ENCODE measurements at regions not wholly inside any gene's neighbourhood (a gene's known extent, or its start where the extent isn't known, plus 50 kb on each side); places are given as distances from the start of the nearest gene placed in this dataset.

DNA sequence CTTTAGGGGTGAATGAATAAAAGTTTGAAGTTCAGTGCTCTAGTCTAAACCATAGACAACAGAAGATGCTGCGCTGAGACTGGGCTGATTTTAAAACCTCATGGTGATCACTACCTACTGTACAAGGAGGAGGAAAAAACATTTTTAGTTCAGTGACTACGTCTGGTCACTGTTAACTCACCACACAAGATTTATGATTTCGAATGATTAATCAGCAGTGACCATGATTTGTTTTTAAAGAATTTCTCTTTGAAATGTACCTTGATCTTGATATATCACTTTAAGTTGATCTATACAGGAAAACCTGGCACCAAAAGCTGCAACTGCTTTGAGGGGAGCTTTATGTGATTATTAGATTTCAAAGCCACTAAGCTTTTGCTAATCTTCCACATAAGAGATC, 286.3 kb downstream of the PDGFC start:
- H3K9me3 ChIP-seq (ENCODE audit: control insufficient read depth in 2 of 2, low read length in 2 of 2), result no peaks in the 10 kb centered on the region
- no peak overlapping the region for H3K27ac Mint-ChIP-seq
- peaks cover 0 to 14% (median 2%) of the 10 kb centered on the region in 7 donors for H3K9me3 Mint-ChIP-seq
- ATAC-seq (ENCODE audit: low read depth in 2 of 2), result no peak
- no peak overlapping the region for H3K27ac ChIP-seq (ENCODE audit: insufficient read depth, low read length, poor library complexity, severe bottlenecking)
- no peaks in the 10 kb centered on the region for H3K4me1 Mint-ChIP-seq
- H3K36me3 Mint-ChIP-seq, result no peaks in the 10 kb centered on the region
- no peaks in the 10 kb centered on the region for H3K27me3 ChIP-seq (ENCODE audit: control insufficient read depth, insufficient read depth, low read length)
- H3K4me3 Mint-ChIP-seq, result no peak overlapping the region
- no peaks in the 10 kb centered on the region for H3K36me3 ChIP-seq (ENCODE audit: control insufficient read depth, insufficient read depth, low read length)
- no peaks in the 10 kb centered on the region for H3K4me1 ChIP-seq (ENCODE audit: control insufficient read depth, insufficient read depth, low read length, poor library complexity, severe bottlenecking)
- H3K4me3 ChIP-seq (ENCODE audit: low read depth, low read length), result no peak overlapping the region
- DNase-seq, result no peak
- no peaks in the 10 kb centered on the region for H3K27me3 Mint-ChIP-seq

DNA sequence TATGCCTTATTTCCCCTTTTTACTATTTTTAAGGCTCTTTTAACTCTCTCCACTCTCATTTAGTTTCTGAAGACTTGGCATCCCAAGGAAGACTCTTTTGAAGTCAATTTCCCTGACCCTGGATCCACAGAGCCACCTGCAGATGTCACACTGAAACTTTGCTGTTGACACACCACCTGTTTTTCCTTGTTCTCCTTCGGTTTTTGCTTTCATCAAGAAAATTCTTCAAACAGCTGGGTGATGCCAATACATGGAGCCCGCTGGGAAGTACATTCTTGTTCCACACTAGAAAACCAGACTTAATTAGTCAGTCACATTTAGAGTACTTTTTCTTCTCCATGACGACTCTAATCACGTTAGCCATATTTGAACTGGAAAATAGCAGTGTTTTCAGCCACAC, 293.9 kb downstream of the PDGFC start:
- H3K4me1 Mint-ChIP-seq, result no peaks in the 10 kb centered on the region
- no peak overlapping the region for H3K27ac Mint-ChIP-seq
- H3K4me3 Mint-ChIP-seq, result no peak overlapping the region
- no peak for ATAC-seq (ENCODE audit: low read depth in 2 of 2)
- no peaks in the 10 kb centered on the region for H3K36me3 Mint-ChIP-seq
- Histone ChIP-seq H3K9me3 (ENCODE audit: control insufficient read depth in 2 of 2, low read length in 2 of 2) (no peaks in the 10 kb centered on the region), H3K4me1 (ENCODE audit: control insufficient read depth, insufficient read depth, low read length, poor library complexity, severe bottlenecking) (no peaks in the 10 kb centered on the region), H3K4me3 (ENCODE audit: low read depth, low read length) (no peak overlapping the region), H3K27ac (ENCODE audit: insufficient read depth, low read length, poor library complexity, severe bottlenecking) (no peak overlapping the region), H3K27me3 (ENCODE audit: control insufficient read depth, insufficient read depth, low read length) (no peaks in the 10 kb centered on the region), H3K36me3 (ENCODE audit: control insufficient read depth, insufficient read depth, low read length) (no peaks in the 10 kb centered on the region)
- no peak for DNase-seq
- H3K27me3 Mint-ChIP-seq, result no peaks in the 10 kb centered on the region
- H3K9me3 Mint-ChIP-seq, result peaks cover 0 to 7% (median 4%) of the 10 kb centered on the region in 7 donors

DNA sequence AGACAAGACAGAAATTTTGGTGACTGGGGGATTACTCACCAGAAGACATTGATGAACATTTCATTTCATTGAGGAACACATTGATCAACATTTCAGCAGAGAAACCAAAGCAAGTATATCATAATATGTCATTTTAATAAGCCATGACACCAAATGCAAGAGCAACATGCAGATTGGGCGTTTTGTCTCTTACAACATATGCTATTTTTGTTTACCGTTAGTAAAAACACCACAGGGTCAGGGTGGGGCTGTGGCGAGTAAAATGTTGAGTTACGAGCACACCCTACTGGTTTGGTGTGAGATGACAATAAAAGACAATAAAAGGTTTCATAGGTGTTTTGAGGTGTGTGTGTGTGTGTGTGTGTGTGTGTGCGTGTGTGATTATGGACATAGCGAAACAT, 294.5 kb downstream of the PDGFC start:
- no peak for DNase-seq

DNA sequence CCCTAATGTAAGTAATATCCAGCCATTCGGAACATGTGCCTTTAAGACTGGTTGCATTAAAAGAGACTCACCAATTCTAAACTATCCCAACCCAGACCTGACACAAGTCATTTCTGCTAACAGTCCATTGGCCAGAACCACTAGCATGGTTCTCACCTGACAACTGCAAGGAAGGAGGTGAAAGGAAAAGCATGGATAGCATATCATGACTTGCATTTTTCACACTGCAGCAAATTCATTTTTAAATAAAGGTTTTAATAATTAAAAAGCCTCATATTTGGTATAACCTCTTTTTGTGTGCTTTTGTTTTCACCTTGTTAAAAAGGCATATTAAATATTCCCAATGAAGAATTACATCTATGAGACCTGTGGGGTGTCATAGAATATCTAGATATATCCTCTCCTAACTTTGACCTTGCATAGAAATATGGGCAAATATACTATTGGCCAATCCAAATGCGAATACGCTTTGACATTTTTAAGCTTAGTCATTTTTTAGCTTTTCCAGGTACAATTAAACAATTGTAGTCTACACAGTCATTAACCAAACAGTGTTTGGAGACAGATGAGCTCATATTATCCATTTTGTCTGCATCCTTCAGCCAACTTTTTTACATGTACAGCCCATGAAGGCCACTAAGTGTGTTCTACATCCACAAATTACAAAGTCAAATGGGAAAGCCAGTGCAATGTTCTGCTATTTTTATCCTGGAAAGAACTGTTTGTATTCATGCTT, 295.3 kb downstream of the PDGFC start:
- Mint-ChIP-seq H3K27ac (no peak overlapping the region), H3K4me1 (no peaks in the 10 kb centered on the region), H3K27me3 (no peaks in the 10 kb centered on the region), H3K4me3 (no peak overlapping the region), H3K36me3 (no peaks in the 10 kb centered on the region), H3K9me3 (peaks cover 0 to 5% (median 3%) of the 10 kb centered on the region in 7 donors)
- Histone ChIP-seq H3K4me3 (ENCODE audit: low read depth, low read length) (no peak overlapping the region), H3K4me1 (ENCODE audit: control insufficient read depth, insufficient read depth, low read length, poor library complexity, severe bottlenecking) (no peaks in the 10 kb centered on the region), H3K27ac (ENCODE audit: insufficient read depth, low read length, poor library complexity, severe bottlenecking) (no peak overlapping the region), H3K27me3 (ENCODE audit: control insufficient read depth, insufficient read depth, low read length) (no peaks in the 10 kb centered on the region), H3K9me3 (ENCODE audit: control insufficient read depth in 2 of 2, low read length in 2 of 2) (no peaks in the 10 kb centered on the region), H3K36me3 (ENCODE audit: control insufficient read depth, insufficient read depth, low read length) (no peaks in the 10 kb centered on the region)
- no peak for DNase-seq
- ATAC-seq (ENCODE audit: low read depth in 2 of 2), result no peak

More for the DNA sequence above, 294.5 kb downstream of the PDGFC start:
- Mint-ChIP-seq H3K4me1 (no peaks in the 10 kb centered on the region), H3K27ac (no peak overlapping the region), H3K9me3 (peaks cover 0 to 7% (median 4%) of the 10 kb centered on the region in 7 donors), H3K4me3 (no peak overlapping the region), H3K27me3 (no peaks in the 10 kb centered on the region), H3K36me3 (no peaks in the 10 kb centered on the region)
- Histone ChIP-seq H3K9me3 (ENCODE audit: control insufficient read depth in 2 of 2, low read length in 2 of 2) (no peaks in the 10 kb centered on the region), H3K36me3 (ENCODE audit: control insufficient read depth, insufficient read depth, low read length) (no peaks in the 10 kb centered on the region), H3K4me3 (ENCODE audit: low read depth, low read length) (no peak overlapping the region), H3K27ac (ENCODE audit: insufficient read depth, low read length, poor library complexity, severe bottlenecking) (no peak overlapping the region), H3K4me1 (ENCODE audit: control insufficient read depth, insufficient read depth, low read length, poor library complexity, severe bottlenecking) (no peaks in the 10 kb centered on the region), H3K27me3 (ENCODE audit: control insufficient read depth, insufficient read depth, low read length) (no peaks in the 10 kb centered on the region)
- ATAC-seq (ENCODE audit: low read depth in 2 of 2), result no peak

DNA sequence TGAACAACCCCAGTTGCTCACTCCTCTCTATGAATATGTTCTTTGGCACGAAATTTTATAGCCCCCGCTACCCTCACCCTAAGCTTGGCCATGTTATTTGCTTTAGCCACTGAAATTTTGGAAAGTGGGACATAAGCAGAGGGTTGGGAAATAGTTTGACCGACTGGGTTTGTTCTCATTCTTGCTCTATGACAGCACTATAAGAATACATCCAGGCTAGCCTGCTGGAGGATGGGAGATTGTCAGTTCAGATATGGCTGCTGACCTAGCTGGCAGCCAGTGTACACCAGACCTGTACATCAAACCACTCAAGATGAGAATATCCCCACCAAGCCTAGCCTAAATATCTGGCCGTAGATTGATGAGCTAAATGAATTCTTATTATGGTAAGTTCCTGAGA, 298.1 kb downstream of the PDGFC start:
- H3K4me3 ChIP-seq (ENCODE audit: low read depth, low read length), result no peak overlapping the region
- H3K9me3 ChIP-seq (ENCODE audit: control insufficient read depth in 2 of 2, low read length in 2 of 2), result no peaks in the 10 kb centered on the region
- no peaks in the 10 kb centered on the region for H3K27me3 ChIP-seq (ENCODE audit: control insufficient read depth, insufficient read depth, low read length)
- no peak overlapping the region for H3K27ac Mint-ChIP-seq
- no peaks in the 10 kb centered on the region for H3K36me3 Mint-ChIP-seq
- no peak overlapping the region for H3K4me3 Mint-ChIP-seq
- no peaks in the 10 kb centered on the region for H3K4me1 ChIP-seq (ENCODE audit: control insufficient read depth, insufficient read depth, low read length, poor library complexity, severe bottlenecking)
- ATAC-seq (ENCODE audit: low read depth in 2 of 2), result no peak
- no peak for DNase-seq
- H3K4me1 Mint-ChIP-seq, result no peaks in the 10 kb centered on the region
- no peak overlapping the region for H3K27ac ChIP-seq (ENCODE audit: insufficient read depth, low read length, poor library complexity, severe bottlenecking)
- peaks cover 0 to 8% (median 3%) of the 10 kb centered on the region in 7 donors for H3K9me3 Mint-ChIP-seq
- H3K27me3 Mint-ChIP-seq, result no peaks in the 10 kb centered on the region
- no peaks in the 10 kb centered on the region for H3K36me3 ChIP-seq (ENCODE audit: control insufficient read depth, insufficient read depth, low read length)

DNA sequence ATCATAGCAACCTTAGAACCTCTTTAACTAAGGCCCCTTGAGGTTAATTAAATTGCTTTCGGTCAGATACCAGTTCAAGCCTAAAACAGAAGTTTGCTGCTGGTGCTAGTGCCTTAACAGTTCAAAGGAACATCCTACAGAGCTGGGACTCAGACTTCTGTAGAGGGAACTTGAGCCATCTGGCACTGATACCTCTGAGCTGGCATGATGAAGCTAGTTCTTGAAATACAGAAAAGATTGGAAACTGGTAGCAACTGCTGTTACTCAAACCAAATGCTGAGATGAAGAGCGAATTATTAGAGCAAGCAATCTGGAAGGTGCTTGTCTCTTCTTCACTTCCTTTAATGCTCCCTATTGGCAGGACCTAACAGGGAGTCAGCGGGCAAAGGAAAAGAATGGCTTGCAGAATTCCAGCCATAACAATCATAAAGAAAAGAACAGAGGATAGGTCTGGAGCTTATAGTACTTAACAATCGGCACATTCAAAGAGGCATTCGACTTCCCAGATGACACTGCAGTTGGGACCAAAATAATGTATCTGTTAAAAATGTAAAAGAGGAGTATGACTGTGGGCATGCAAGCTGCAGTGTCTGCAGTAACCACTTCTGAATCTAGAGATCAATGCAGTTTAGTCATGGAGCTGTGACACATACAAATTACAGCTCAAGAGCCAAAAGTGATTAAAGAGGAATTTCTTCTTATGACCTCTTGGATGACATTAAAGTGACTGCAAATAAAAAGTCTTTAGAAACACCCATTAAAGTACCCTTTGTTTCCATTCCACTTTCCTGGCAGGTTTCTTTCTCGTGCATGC, 298.9 kb downstream of the PDGFC start:
- ATAC-seq (ENCODE audit: low read depth in 2 of 2), result no peak
- no peaks in the 10 kb centered on the region for H3K9me3 ChIP-seq (ENCODE audit: control insufficient read depth in 2 of 2, low read length in 2 of 2)
- H3K4me1 ChIP-seq (ENCODE audit: control insufficient read depth, insufficient read depth, low read length, poor library complexity, severe bottlenecking), result no peaks in the 10 kb centered on the region
- H3K4me3 Mint-ChIP-seq, result no peak overlapping the region
- no peak for DNase-seq
- no peak overlapping the region for H3K27ac Mint-ChIP-seq
- H3K4me1 Mint-ChIP-seq, result no peaks in the 10 kb centered on the region
- H3K27me3 ChIP-seq (ENCODE audit: control insufficient read depth, insufficient read depth, low read length), result no peaks in the 10 kb centered on the region
- H3K27me3 Mint-ChIP-seq, result no peaks in the 10 kb centered on the region
- no peak overlapping the region for H3K4me3 ChIP-seq (ENCODE audit: low read depth, low read length)
- no peaks in the 10 kb centered on the region for H3K36me3 Mint-ChIP-seq
- no peak overlapping the region for H3K27ac ChIP-seq (ENCODE audit: insufficient read depth, low read length, poor library complexity, severe bottlenecking)
- H3K9me3 Mint-ChIP-seq, result peaks cover 0 to 8% (median 3%) of the 10 kb centered on the region in 7 donors
- H3K36me3 ChIP-seq (ENCODE audit: control insufficient read depth, insufficient read depth, low read length), result no peaks in the 10 kb centered on the region

DNA sequence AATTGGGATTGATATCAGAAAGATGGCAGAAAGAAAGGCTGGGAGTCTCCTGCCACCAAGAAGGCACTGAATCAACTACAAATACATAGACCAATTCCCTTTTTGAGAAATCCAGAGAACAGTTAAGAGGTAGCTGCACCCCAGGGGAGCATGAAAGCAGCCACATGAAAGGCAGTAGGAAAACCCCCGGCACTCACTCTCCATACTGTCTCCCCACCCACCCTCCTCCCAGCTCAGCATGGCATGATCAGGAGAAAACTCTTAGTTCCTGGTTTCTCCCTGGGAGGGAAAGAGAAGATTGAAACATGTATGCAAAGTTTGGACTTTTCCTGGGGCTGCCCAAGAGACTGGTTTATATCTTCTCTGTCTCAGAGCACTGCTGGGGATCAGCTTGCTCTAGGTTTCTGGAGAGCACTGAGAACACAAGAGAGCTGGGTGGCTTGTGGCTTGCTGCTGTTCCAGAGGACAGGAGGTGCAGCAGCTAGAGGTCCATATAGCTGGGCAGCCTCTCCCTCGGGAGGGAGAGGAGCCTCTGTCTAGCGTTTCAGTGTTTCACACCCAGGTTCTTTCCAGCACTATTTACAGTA, 305.7 kb downstream of the PDGFC start:
- no peak for DNase-seq
- Mint-ChIP-seq H3K36me3 (no peaks in the 10 kb centered on the region), H3K27me3 (no peaks in the 10 kb centered on the region), H3K4me3 (no peak overlapping the region), H3K4me1 (no peaks in the 10 kb centered on the region), H3K9me3 (peaks cover 0 to 12% (median 4%) of the 10 kb centered on the region in 7 donors), H3K27ac (no peak overlapping the region)
- H3K27ac ChIP-seq (ENCODE audit: insufficient read depth, low read length, poor library complexity, severe bottlenecking), result no peak overlapping the region
- no peaks in the 10 kb centered on the region for H3K4me1 ChIP-seq (ENCODE audit: control insufficient read depth, insufficient read depth, low read length, poor library complexity, severe bottlenecking)
- H3K9me3 ChIP-seq (ENCODE audit: control insufficient read depth in 2 of 2, low read length in 2 of 2), result peaks cover 0 to 4% of the 10 kb centered on the region in 2 experiments
- no peak overlapping the region for H3K4me3 ChIP-seq (ENCODE audit: low read depth, low read length)
- H3K36me3 ChIP-seq (ENCODE audit: control insufficient read depth, insufficient read depth, low read length), result no peaks in the 10 kb centered on the region
- H3K27me3 ChIP-seq (ENCODE audit: control insufficient read depth, insufficient read depth, low read length), result no peaks in the 10 kb centered on the region
- ATAC-seq (ENCODE audit: low read depth in 2 of 2), result no peak

Measured in CD4-positive, CD25-positive, alpha-beta regulatory T cell (primary cell).